HUES64 (cell line): ENCODE measurements at regions not wholly inside any gene's neighbourhood (a gene's known extent, or its start where the extent isn't known, plus 50 kb on each side); places are given as distances from the start of the nearest gene placed in this dataset.

ENCODE experiments used
- H3K27ac ChIP-seq: 2 replicates; pipeline ENCODE4 v1.7.0; 2013; ENCODE audit warnings: low read depth, low read length, inconsistent platforms
- H3K27me3 ChIP-seq: 2 replicates; pipeline ENCODE4 v1.6.1; 2013; ENCODE audit warnings: mild to moderate bottlenecking, low read length; ENCODE audit not compliant: insufficient read depth
- H3K36me3 ChIP-seq: 2 replicates; pipeline ENCODE4 v1.6.1; 2013; ENCODE audit warnings: mild to moderate bottlenecking, low read length; ENCODE audit not compliant: insufficient read depth
- H3K4me1 ChIP-seq: 2 replicates; pipeline ENCODE4 v1.6.1; 2013; ENCODE audit warnings: mild to moderate bottlenecking, low read length, moderate library complexity; ENCODE audit not compliant: insufficient read depth
- H3K4me3 ChIP-seq: 2 replicates; pipeline ENCODE4 v1.5.1; 2013; ENCODE audit warnings: mild to moderate bottlenecking, low read length, moderate library complexity
- H3K9ac ChIP-seq: 2 replicates; pipeline ENCODE4 v1.6.1; 2013; ENCODE audit warnings: mild to moderate bottlenecking, low read depth, low read length
- H3K9me3 ChIP-seq: 2 replicates; pipeline ENCODE4 v1.6.1; 2013; ENCODE audit warnings: low read depth, low read length; ENCODE audit not compliant: insufficient read depth
- WGBS: fragments of 150-250, 120-280 bp; methylation state at CpG from one replicate; pipeline ENCODE4 v1.1.7; 2013; ENCODE audit warnings: missing lambda C conversion rate; 5-methylcytosine and 5-hydroxymethylcytosine counted together

- Histone ChIP-seq H3K4me1 (peaks cover 11% of the 10 kb centered on the region; the same call in 1 of the 2 replicates), H3K27me3 (no peaks in the 10 kb centered on the region), H3K36me3 (no peaks in the 10 kb centered on the region), H3K9me3 (no peaks in the 10 kb centered on the region), H3K27ac (no peak overlapping the region), H3K9ac (no peak overlapping the region), H3K4me3 (no peak overlapping the region)
- WGBS = 90% methylated on average over 5 of the region's 6 CpGs
Observed at GRCh38 chr6:6861351-6861894, 246.3 kb upstream of the RREB1 start.

GRCh38 chr6:6861995-6862394 is 245.8 kb upstream of the RREB1 start:
- 88% methylated on average over 3 of the region's 4 CpGs for WGBS
- H3K27me3 ChIP-seq = no peaks in the 10 kb centered on the region
- no peak overlapping the region for H3K27ac ChIP-seq
- no peaks in the 10 kb centered on the region for H3K9me3 ChIP-seq
- no peak overlapping the region for H3K4me3 ChIP-seq
- no peak overlapping the region for H3K9ac ChIP-seq
- no peaks in the 10 kb centered on the region for H3K36me3 ChIP-seq
- peaks cover 5% of the 10 kb centered on the region; the same call in 1 of the 2 replicates for H3K4me1 ChIP-seq

DNA sequence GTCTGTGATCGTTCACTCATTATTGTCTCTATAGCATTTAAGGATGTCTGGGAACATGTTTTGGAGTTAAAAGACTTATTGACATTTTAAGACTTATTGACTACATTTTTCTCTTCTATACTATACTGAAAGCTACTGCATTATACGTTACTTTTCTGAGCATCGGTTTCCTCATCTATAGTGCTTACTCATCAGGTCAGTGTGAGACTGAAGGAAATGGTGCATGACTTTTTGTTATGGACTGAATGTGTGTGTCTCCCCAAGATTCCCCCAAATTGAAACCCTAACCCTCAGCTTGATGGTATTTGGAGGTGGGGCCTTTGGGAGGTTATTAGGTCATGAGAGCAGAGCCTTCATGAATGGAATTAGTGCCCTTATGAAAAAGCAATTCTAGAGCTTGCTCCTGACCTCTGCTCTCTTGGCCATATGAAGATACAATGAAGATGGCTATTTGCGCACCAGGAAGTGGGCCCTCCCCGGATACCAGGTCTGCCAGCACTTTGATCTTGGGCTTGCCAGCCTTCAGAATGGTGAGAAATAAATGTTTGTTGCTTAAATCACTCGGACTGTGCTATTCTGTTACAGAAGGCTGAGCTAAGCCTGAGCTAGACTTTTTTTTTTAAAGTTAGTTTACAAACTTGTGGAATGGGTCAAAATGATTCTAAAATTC is 243.7 kb upstream of the RREB1 start:
- Histone ChIP-seq H3K4me1 (no peaks in the 10 kb centered on the region), H3K27me3 (no peaks in the 10 kb centered on the region), H3K9me3 (no peaks in the 10 kb centered on the region), H3K9ac (no peak overlapping the region), H3K36me3 (no peaks in the 10 kb centered on the region), H3K4me3 (no peak overlapping the region), H3K27ac (no peak overlapping the region)
- 84% methylated on average over 6 of the region's 6 CpGs for WGBS

DNA sequence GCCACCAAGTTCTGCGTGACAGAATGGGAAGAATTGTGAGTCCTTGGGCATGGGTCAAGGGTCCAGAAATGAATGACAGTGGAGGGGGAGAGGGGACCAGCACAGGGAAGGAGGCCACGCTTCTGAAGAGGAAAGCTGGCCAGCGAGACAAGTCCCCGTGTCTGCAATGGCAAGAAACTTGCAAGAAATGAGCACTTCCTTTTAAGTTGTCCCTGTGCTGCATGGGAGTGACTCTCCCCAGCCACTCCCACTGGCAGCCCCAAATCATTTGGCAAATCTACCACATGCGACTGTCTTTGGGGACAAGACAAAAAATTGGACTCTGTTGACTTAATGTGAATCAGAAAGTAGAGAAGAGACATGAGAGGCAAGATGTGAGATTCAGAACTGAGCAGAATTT is 242.2 kb upstream of the RREB1 start:
- Histone ChIP-seq H3K9me3 (no peaks in the 10 kb centered on the region), H3K9ac (no peak overlapping the region), H3K27ac (no peak overlapping the region), H3K36me3 (no peaks in the 10 kb centered on the region), H3K4me3 (no peak overlapping the region), H3K27me3 (no peaks in the 10 kb centered on the region), H3K4me1 (no peaks in the 10 kb centered on the region)
- 95% methylated on average over 5 of the region's 5 CpGs for WGBS

GRCh38 chr6:6866656-6867403 is 240.9 kb upstream of the RREB1 start:
- H3K9ac ChIP-seq = no peak overlapping the region
- H3K27ac ChIP-seq = no peak overlapping the region
- no peaks in the 10 kb centered on the region for H3K27me3 ChIP-seq
- H3K36me3 ChIP-seq = no peaks in the 10 kb centered on the region
- no peaks in the 10 kb centered on the region for H3K4me1 ChIP-seq
- H3K4me3 ChIP-seq = no peak overlapping the region
- WGBS = 93% methylated on average over 7 of the region's 7 CpGs
- no peaks in the 10 kb centered on the region for H3K9me3 ChIP-seq

- Histone ChIP-seq H3K27me3 (no peaks in the 10 kb centered on the region), H3K9ac (no peak overlapping the region), H3K4me1 (peaks cover 1% of the 10 kb centered on the region), H3K36me3 (no peaks in the 10 kb centered on the region), H3K4me3 (no peak overlapping the region), H3K9me3 (no peaks in the 10 kb centered on the region), H3K27ac (no peak overlapping the region)
- WGBS = 93% methylated on average over 4 of the region's 4 CpGs
Observed at GRCh38 chr6:6867404-6867799, 240.4 kb upstream of the RREB1 start.

GRCh38 chr6:6869094-6869493 is 238.7 kb upstream of the RREB1 start:
- WGBS = 94% methylated on average over 10 of the region's 10 CpGs
- H3K4me3 ChIP-seq = no peak overlapping the region
- H3K9ac ChIP-seq = no peak overlapping the region
- H3K4me1 ChIP-seq = peaks cover 9% of the 10 kb centered on the region
- no peaks in the 10 kb centered on the region for H3K9me3 ChIP-seq
- H3K27ac ChIP-seq = no peak overlapping the region
- H3K36me3 ChIP-seq = no peaks in the 10 kb centered on the region
- no peaks in the 10 kb centered on the region for H3K27me3 ChIP-seq

DNA sequence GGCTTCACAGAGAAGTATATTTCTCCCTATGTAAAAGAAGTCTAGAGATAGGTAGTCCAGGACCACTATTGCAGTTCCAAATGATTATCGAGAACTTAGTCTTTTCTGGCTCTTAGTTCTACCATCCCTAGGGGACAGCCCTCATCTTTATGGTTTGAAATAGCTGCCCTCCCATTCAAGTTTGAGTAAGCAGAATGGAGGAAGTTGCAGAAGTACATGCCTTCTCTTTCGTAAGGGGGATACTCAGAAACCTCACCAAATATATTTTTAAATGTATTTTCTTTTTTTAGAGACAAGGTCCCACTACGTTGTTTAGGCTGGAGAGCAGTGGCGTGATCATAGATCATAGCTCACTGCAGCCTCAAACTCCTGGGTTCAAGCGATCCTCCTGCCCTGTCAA is 236.8 kb upstream of the RREB1 start:
- WGBS = 99% methylated on average over 4 of the region's 5 CpGs
- no peak overlapping the region for H3K4me3 ChIP-seq
- H3K4me1 ChIP-seq = peaks cover 9% of the 10 kb centered on the region

DNA sequence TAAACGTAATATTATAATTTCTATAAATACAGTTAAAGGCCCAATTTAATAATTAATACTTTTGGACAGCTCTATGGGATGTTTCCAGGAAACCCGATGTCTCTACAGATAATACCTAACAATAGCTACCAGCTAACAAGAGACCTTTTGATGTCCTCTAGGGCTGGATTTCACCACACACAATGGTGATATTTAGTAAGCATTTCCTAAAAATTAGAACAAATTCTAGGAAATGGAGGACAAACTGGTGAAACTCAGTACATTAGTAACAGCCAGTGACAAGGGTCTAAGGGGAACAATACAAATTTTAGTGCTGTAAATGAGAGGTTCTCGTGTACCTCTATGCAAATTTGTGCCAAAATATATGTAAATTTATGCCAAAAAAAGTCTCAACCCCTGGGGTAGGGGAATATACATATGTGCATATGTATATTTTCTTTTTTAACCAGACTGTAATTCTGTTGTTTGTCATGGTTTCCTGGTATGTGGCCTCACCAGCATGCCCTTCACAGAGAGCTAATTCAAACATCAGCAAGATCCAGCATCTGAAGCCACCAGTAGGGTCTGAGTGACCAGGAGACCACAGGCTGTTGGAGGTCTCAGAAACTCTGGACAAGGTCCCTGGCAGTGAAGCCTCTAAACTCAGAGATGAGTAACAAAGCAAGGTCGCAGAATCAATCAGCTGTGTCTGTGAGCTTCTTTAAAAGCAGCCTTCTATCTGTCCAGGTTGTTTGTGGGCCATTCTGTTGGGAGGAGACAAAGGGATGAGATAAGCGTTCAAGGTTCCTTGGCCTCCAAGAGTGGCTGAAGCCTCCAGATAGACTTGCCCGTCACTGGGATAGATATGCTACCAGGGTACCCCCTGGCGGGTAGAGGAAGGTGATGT is 235.1 kb upstream of the RREB1 start:
- H3K27ac ChIP-seq = peak overlapping the region; percentile 33; the same call in 1 of the 2 replicates
- no peak overlapping the region for H3K9ac ChIP-seq
- no peaks in the 10 kb centered on the region for H3K36me3 ChIP-seq
- 90% methylated on average over 5 of the region's 7 CpGs for WGBS
- no peak overlapping the region for H3K4me3 ChIP-seq
- peaks cover 9% of the 10 kb centered on the region for H3K4me1 ChIP-seq
- H3K27me3 ChIP-seq = no peaks in the 10 kb centered on the region
- H3K9me3 ChIP-seq = no peaks in the 10 kb centered on the region

More for the DNA sequence above, 236.8 kb upstream of the RREB1 start:
- H3K9me3 ChIP-seq = no peaks in the 10 kb centered on the region
- no peak overlapping the region for H3K9ac ChIP-seq
- no peaks in the 10 kb centered on the region for H3K36me3 ChIP-seq
- no peak overlapping the region for H3K27ac ChIP-seq
- no peaks in the 10 kb centered on the region for H3K27me3 ChIP-seq

DNA sequence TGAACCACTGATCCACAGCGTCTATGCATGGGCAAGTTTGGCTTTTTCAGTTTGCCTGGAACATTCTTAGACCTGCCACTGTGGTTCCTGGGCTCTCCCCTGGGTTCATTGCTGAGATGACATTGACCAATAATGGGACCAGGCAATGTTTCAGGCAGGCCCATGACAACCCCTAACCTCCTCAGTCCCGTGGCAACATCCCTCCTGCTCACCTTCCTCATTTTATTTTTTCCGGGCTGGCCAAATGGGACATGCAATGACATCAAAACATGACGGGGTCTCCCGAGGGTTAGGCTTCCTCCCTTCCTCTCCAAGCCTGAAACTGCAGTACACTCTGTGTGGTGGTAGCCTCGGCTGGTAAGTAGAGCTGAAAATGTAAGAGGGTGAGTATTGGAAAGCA is 234.0 kb upstream of the RREB1 start:
- H3K4me3 ChIP-seq = no peak overlapping the region
- H3K27me3 ChIP-seq = no peaks in the 10 kb centered on the region
- WGBS = 89% methylated on average over 6 of the region's 6 CpGs
- H3K4me1 ChIP-seq = peaks cover 9% of the 10 kb centered on the region
- no peak overlapping the region for H3K9ac ChIP-seq
- H3K9me3 ChIP-seq = no peaks in the 10 kb centered on the region
- H3K36me3 ChIP-seq = no peaks in the 10 kb centered on the region
- no peak overlapping the region for H3K27ac ChIP-seq
